Tibial artery (tissue), 4 donors: ENCODE measurements at regions not wholly inside any gene's neighbourhood (a gene's known extent, or its start where the extent isn't known, plus 50 kb on each side); places are given as distances from the start of the nearest gene placed in this dataset.

Experiments
- DNase-seq, 2 donors: peaks; one replicate each; pipeline ENCODE4 v3.0.0-alpha.2; 2019
- H3K27ac ChIP-seq, 2 donors: fragments of 200-600 bp; sonication (generic) in 1 of 2; 1 replicate in 1 of 2; 2 replicates in 1 of 2; pipeline ENCODE4 v1.5.1; 2018 to 2019; ENCODE audit warnings: mild to moderate bottlenecking in 1 of 2
- H3K27me3 ChIP-seq, 2 donors: fragments of 200-600 bp; sonication (generic) in 1 of 2; one replicate each; pipeline versions ENCODE4 v1.5.1 to v1.6.0; 2016 to 2019
- H3K36me3 ChIP-seq, 3 donors: fragments of 200-600 bp; sonication (generic) in 2 of 3; one replicate each; pipeline ENCODE4 v1.5.1; 2016 to 2019; ENCODE audit warnings: mild to moderate bottlenecking in 2 of 3
- H3K4me1 ChIP-seq, 4 donors: fragments of 200-600 bp; sonication (generic) in 2 of 4; 1 replicate in 3 of 4; 2 replicates in 1 of 4; pipeline ENCODE4 v1.5.1; 2016 to 2019
- H3K4me3 ChIP-seq, 2 donors: fragments of 200-600 bp; sonication (generic) in 1 of 2; 1 replicate in 1 of 2; 2 replicates in 1 of 2; pipeline ENCODE4 v1.5.1; 2018 to 2019; ENCODE audit warnings: mild to moderate bottlenecking in 2 of 2
- H3K9me3 ChIP-seq, 3 donors: fragments of 200-600 bp; sonication (generic) in 1 of 3; one replicate each; pipeline ENCODE4 v1.5.1; 2016 to 2019
- intact Hi-C: fragments of 100-400 bp; cut with DNase I; formaldehyde crosslinking; loops from one replicate; pipeline ENCODE4 v1.15.0; 2023; ENCODE audit warnings: low total_unique reads
- TF ChIP-seq, protein P1 (sequence below), 2 experiments: fragments of 200-600 bp in 1 of 2; fragments of 450-650 bp in 1 of 2; IDR thresholded peaks; one replicate each; pipeline ENCODE4 v1.5.1; 2017 to 2019; ENCODE audit warnings: antibody characterized with exemption in 2 of 2, mild to moderate bottlenecking in 1 of 2, moderate library complexity in 1 of 2

DNA sequence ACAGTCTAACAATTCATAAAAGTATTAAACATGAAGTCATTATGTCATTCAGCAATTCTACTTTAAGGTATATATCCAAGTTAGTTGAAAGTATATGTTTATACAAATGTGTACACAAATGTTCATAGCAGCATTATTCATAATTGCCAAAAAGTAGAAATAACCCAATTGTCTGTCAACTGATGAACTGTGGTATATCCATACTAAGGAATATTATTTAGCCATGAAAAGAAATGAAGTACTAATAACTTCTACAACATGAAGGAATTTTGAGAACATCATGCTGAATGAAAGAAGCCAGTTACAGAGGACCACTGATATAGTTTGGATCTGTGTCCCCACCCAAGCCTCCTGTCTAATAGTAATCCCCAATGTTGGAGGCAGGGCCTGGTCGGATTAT lies 224.3 kb downstream of the SPATA31D1 start:
- intact Hi-C loops = no loop called here
- Histone ChIP-seq H3K4me3 (no peak overlapping the region), H3K27me3 (no peaks in the 10 kb centered on the region), H3K4me1 (no peaks in the 10 kb centered on the region), H3K9me3 (peaks cover 0 to 16% (median 3%) of the 10 kb centered on the region in 3 donors), H3K27ac (no peak overlapping the region), H3K36me3 (no peaks in the 10 kb centered on the region)
- TF ChIP-seq, protein P1, sequence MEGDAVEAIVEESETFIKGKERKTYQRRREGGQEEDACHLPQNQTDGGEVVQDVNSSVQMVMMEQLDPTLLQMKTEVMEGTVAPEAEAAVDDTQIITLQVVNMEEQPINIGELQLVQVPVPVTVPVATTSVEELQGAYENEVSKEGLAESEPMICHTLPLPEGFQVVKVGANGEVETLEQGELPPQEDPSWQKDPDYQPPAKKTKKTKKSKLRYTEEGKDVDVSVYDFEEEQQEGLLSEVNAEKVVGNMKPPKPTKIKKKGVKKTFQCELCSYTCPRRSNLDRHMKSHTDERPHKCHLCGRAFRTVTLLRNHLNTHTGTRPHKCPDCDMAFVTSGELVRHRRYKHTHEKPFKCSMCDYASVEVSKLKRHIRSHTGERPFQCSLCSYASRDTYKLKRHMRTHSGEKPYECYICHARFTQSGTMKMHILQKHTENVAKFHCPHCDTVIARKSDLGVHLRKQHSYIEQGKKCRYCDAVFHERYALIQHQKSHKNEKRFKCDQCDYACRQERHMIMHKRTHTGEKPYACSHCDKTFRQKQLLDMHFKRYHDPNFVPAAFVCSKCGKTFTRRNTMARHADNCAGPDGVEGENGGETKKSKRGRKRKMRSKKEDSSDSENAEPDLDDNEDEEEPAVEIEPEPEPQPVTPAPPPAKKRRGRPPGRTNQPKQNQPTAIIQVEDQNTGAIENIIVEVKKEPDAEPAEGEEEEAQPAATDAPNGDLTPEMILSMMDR (IDR thresholded peaks at IDR 0.05) = no peak
- no peak for DNase-seq

DNA sequence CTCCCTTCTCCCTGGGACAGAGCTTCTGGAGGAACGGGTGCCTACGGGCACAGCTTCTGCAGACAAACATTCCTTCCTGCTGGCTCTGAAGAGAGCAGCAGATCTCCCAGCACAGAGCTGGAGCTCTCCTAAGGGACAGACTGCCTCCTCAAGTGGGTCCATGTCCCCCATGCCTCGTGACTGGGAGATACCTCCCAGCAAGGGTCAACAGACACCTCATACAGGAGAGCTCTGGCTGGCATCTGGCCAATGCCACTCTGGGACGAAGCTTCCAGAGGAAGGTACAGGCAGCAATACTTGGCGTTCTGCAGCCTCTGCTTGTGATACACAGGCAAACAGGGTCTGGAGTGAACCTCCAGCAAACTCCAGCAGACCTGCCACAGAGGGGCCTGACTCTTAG lies 227.9 kb downstream of the SPATA31D1 start:
- Histone ChIP-seq H3K4me3 (no peak overlapping the region), H3K27me3 (no peaks in the 10 kb centered on the region), H3K9me3 (peaks cover 0 to 3% (median 0%) of the 10 kb centered on the region in 3 donors), H3K27ac (no peak overlapping the region), H3K36me3 (no peaks in the 10 kb centered on the region), H3K4me1 (no peaks in the 10 kb centered on the region)
- TF ChIP-seq, protein P1 (IDR thresholded peaks at IDR 0.05) = no peak
- intact Hi-C loops = no loop called here
- no peak for DNase-seq

DNA sequence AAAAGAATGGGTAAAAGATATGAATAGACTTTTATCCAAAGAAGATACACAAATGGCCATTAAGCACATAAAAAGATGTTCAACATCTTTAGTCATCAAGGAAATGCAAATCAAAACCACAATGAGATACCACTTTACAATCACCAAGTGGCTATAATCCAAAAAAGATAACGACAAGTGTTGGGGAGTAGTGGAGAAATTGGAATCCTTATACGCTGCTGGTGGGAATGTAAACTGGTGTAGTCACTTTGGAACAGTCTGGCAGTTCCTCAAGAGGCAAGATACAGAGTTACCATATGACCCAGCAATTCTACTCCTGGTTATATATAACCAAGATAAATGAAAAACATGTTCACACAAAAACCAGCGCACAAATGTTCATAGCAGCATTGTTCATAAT lies 234.9 kb downstream of the SPATA31D1 start:
- intact Hi-C loops = no loop called here

DNA sequence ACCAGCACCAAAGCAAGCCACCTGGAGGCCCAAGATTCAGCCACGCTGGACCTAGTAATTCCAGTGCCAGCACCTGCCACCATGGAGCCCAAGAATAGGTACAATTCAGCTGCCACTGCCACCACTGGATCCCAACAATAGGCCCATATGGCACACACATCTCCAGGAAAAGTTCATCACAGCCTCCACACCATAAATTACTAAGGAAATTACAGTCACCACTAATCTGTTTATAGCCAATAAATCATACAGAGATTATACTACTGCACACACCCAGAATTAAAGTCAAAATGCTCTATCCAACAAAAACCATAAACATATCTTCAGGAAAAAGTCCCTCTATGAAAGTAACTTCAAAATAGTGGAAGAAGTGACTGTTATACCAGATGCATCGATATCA lies 242.8 kb downstream of the SPATA31D1 start:
- no peaks in the 10 kb centered on the region for H3K4me1 ChIP-seq
- peaks cover 0 to 18% (median 14%) of the 10 kb centered on the region in 3 donors for H3K9me3 ChIP-seq
- no peak overlapping the region for H3K27ac ChIP-seq
- intact Hi-C loops = no loop called here
- no peak for DNase-seq
- no peak overlapping the region for H3K4me3 ChIP-seq
- no peaks in the 10 kb centered on the region for H3K27me3 ChIP-seq
- no peaks in the 10 kb centered on the region for H3K36me3 ChIP-seq
- TF ChIP-seq, protein P1 (IDR thresholded peaks at IDR 0.05) = no peak

More for the DNA sequence above, 234.9 kb downstream of the SPATA31D1 start:
- no peaks in the 10 kb centered on the region for H3K27me3 ChIP-seq
- DNase-seq = no peak
- H3K4me1 ChIP-seq = no peaks in the 10 kb centered on the region
- no peaks in the 10 kb centered on the region for H3K36me3 ChIP-seq
- no peak overlapping the region for H3K4me3 ChIP-seq
- no peak overlapping the region for H3K27ac ChIP-seq
- H3K9me3 ChIP-seq = no peaks in the 10 kb centered on the region
- TF ChIP-seq, protein P1 (IDR thresholded peaks at IDR 0.05) = no peak

DNA sequence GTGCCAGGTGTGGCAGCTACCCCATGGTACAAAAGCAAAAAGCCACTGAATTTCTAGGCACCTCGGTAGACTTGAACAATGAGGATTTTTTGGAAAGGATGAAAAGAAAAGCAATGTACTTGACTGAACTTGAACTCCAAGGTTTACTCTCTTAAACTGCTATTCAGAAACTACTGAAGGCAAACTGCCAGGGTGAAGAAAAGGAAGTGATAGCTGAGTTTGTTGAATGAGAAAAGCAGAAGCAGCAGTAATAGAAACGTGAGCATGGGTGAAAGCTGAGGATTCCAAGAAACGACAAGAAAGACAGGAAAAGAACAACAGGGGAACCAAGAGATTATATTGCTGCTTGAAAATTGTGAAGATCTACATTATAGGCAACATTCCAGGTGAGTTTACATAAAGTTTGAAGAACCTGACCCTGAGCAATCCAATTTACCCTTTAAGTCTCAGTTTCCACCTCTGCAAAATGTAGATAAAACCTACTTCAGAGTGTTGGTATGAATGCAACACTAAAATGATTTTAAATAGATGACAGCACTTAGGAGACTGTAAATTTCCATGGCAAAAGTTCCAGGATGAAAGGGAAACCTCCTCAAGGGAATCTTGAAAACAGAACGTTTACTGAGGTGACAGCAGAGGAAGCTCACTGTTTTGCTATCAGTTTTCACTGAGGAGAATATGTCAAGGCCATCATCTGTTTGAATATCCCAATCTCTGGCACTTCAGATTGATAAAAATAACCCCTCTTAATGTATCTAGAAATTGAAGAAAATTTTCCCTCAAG lies 245.8 kb downstream of the SPATA31D1 start:
- intact Hi-C loops = no loop called here
- DNase-seq = no peak
- Histone ChIP-seq H3K9me3 (peaks cover 0 to 18% (median 14%) of the 10 kb centered on the region in 3 donors), H3K27ac (no peak overlapping the region), H3K4me1 (no peaks in the 10 kb centered on the region), H3K27me3 (no peaks in the 10 kb centered on the region), H3K36me3 (no peaks in the 10 kb centered on the region), H3K4me3 (no peak overlapping the region)
- TF ChIP-seq, protein P1 (IDR thresholded peaks at IDR 0.05) = no peak
